ENCODE measurements at regions not wholly inside any gene's neighbourhood (a gene's known extent, or its start where the extent isn't known, plus 50 kb on each side); places are given as distances from the start of the nearest gene placed in this dataset.

DNA sequence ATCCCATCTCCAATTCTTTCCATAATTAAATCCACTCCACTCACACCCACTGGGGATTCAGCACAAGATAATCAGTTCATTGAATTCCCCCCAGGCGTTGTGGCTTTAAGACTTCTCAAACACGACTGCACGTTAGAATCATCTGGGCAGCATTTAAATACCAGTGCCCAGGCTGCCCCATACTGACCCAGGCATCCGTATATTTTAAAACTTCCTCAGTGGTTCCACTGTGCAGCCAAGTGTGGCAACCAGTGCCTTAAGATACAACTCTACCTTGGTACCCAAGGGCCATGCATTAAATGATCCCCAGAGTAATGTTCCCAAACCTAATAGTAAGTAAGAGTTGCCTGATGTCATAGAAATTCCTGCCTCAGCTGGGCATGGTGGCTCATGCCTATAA, 54.3 kb upstream of the BZW1 start:
- intact Hi-C loops (cut with micrococcal nuclease; ENCODE audit: unreplicated experiment), result no loop called here
- no peaks in the 10 kb centered on the region for H3K4me1 ChIP-seq (ENCODE audit: insufficient read depth, low read length, poor library complexity, severe bottlenecking)
- no peak overlapping the region for H3K4me2 ChIP-seq (ENCODE audit: low read length)
- no peak overlapping the region for H2AFZ ChIP-seq (ENCODE audit: low read length)
- POLR2A ChIA-PET, result interaction anchor here (1.5 kb wide), 1 partner anchor 10 kb away, joined by 6 read pairs; no protein-coding TSS in a partner anchor
- CTCF ChIA-PET (ENCODE audit: unreplicated experiment), result no interaction called here
- H3K79me2 ChIP-seq (ENCODE audit: insufficient read depth, low read depth, low read length), result no peaks in the 10 kb centered on the region
- no peaks in the 10 kb centered on the region for H3K9me2 ChIP-seq (ENCODE audit: insufficient read depth, low read length)
- BruUV-seq (replicated peaks), result no TSS peak
- H3K27ac ChIP-seq (ENCODE audit: low read depth, low read length, poor library complexity, severe bottlenecking), result no peak overlapping the region
- H3K36me3 ChIP-seq (ENCODE audit: insufficient read depth, low read length), result no peaks in the 10 kb centered on the region
- H4K20me1 ChIP-seq (ENCODE audit: insufficient read depth, low read length), result no peaks in the 10 kb centered on the region
- H3K4me3 ChIP-seq (ENCODE audit: low read depth, low read length, poor library complexity, severe bottlenecking), result no peak overlapping the region
- H3K9me3 ChIP-seq (ENCODE audit: low read length), result no peaks in the 10 kb centered on the region
- TF ChIP-seq CTCF (conservative IDR thresholded peaks at IDR 0.05; ENCODE audit: low read length) (no peak), EZH2phosphoT487 (IDR thresholded peaks at IDR 0.05; ENCODE audit: borderline replicate concordance, low read depth, low read length) (no peak)
- DNase-seq (ENCODE audit: low spot score), result no peak

DNA sequence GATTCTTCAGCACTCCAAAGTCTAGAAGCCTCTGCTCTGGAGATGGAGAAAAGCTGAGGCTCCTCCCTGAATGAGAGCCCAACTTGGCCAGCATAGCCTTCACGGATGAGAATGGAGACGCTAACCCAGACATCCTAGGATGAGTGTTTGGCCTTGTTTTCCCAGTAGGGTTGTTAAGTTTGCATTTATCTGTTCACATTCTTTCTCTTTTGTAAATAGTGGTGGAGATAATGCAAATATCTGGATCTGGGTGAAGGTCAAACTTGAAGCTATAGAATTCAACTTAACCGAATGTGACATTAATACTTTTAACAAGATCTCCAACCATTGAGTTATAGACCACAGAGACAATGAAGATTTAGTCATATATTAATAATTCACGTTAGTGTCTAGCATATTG, 53.4 kb upstream of the BZW1 start:
- no peak overlapping the region for H3K4me3 ChIP-seq (ENCODE audit: low read depth, low read length, poor library complexity, severe bottlenecking)
- no peak overlapping the region for H2AFZ ChIP-seq (ENCODE audit: low read length)
- CTCF ChIA-PET (ENCODE audit: unreplicated experiment), result no interaction called here
- intact Hi-C loops (cut with micrococcal nuclease; ENCODE audit: unreplicated experiment), result no loop called here
- no peaks in the 10 kb centered on the region for H4K20me1 ChIP-seq (ENCODE audit: insufficient read depth, low read length)
- H3K9me2 ChIP-seq (ENCODE audit: insufficient read depth, low read length), result no peaks in the 10 kb centered on the region
- no peak overlapping the region for H3K27ac ChIP-seq (ENCODE audit: low read depth, low read length, poor library complexity, severe bottlenecking)
- no peaks in the 10 kb centered on the region for H3K79me2 ChIP-seq (ENCODE audit: insufficient read depth, low read depth, low read length)
- no peaks in the 10 kb centered on the region for H3K36me3 ChIP-seq (ENCODE audit: insufficient read depth, low read length)
- no peaks in the 10 kb centered on the region for H3K9me3 ChIP-seq (ENCODE audit: low read length)
- no TSS peak for BruUV-seq (replicated peaks)
- no peak overlapping the region for H3K4me2 ChIP-seq (ENCODE audit: low read length)
- DNase-seq (ENCODE audit: low spot score), result no peak
- TF ChIP-seq CTCF (conservative IDR thresholded peaks at IDR 0.05; ENCODE audit: low read length), result no peak
- no peak for TF ChIP-seq EZH2phosphoT487 (IDR thresholded peaks at IDR 0.05; ENCODE audit: borderline replicate concordance, low read depth, low read length)
- H3K4me1 ChIP-seq (ENCODE audit: insufficient read depth, low read length, poor library complexity, severe bottlenecking), result no peaks in the 10 kb centered on the region
- POLR2A ChIA-PET, result no interaction called here

GRCh38 chr2:200761266-200761665, 50.4 kb upstream of the BZW1 start:
- CTCF ChIA-PET (ENCODE audit: unreplicated experiment), result no interaction called here
- POLR2A ChIA-PET, result no interaction called here
- Histone ChIP-seq H4K20me1 (ENCODE audit: insufficient read depth, low read length) (no peaks in the 10 kb centered on the region), H2AFZ (ENCODE audit: low read length) (no peak overlapping the region), H3K9me3 (ENCODE audit: low read length) (no peaks in the 10 kb centered on the region), H3K79me2 (ENCODE audit: insufficient read depth, low read depth, low read length) (no peaks in the 10 kb centered on the region), H3K4me2 (ENCODE audit: low read length) (no peak overlapping the region), H3K4me3 (ENCODE audit: low read depth, low read length, poor library complexity, severe bottlenecking) (no peak overlapping the region), H3K36me3 (ENCODE audit: insufficient read depth, low read length) (no peaks in the 10 kb centered on the region), H3K4me1 (ENCODE audit: insufficient read depth, low read length, poor library complexity, severe bottlenecking) (no peaks in the 10 kb centered on the region), H3K27ac (ENCODE audit: low read depth, low read length, poor library complexity, severe bottlenecking) (no peak overlapping the region), H3K9me2 (ENCODE audit: insufficient read depth, low read length) (no peaks in the 10 kb centered on the region)
- intact Hi-C loops (cut with micrococcal nuclease; ENCODE audit: unreplicated experiment), result no loop called here
- BruUV-seq (replicated peaks), result no TSS peak
- no peak for TF ChIP-seq EZH2phosphoT487 (IDR thresholded peaks at IDR 0.05; ENCODE audit: borderline replicate concordance, low read depth, low read length)
- no peak for TF ChIP-seq CTCF (conservative IDR thresholded peaks at IDR 0.05; ENCODE audit: low read length)
- no peak for DNase-seq (ENCODE audit: low spot score)
